H54 (cell line): ENCODE measurements at regions not wholly inside any gene's neighbourhood (a gene's known extent, or its start where the extent isn't known, plus 50 kb on each side); places are given as distances from the start of the nearest gene placed in this dataset.
A peak's percentile ranks its signal among the peaks of the same experiment; 100 is the strongest.
"Not testable (repeated sequence)": the region's sequence is repeated elsewhere in the genome, so short reads cannot be mapped to it uniquely, and the experiment has no call there.

ENCODE experiments used
- DNase-seq: peaks from one replicate; pipeline ENCODE4 v3.0.0; 2011; ENCODE audit warnings: low spot score, mixed read lengths; ENCODE audit not compliant: insufficient read length
- FAIRE-seq: peaks from 3 replicates; lab custom pipeline; 2011; peaks lifted over from hg19 to GRCh38; lab: Jason Lieb, UNC
- POLR2A ChIP-seq: IDR thresholded peaks from 2 replicates; pipeline ENCODE4 v1.6.1; 2011; ENCODE audit warnings: low read depth, mild to moderate bottlenecking, low read length

DNA sequence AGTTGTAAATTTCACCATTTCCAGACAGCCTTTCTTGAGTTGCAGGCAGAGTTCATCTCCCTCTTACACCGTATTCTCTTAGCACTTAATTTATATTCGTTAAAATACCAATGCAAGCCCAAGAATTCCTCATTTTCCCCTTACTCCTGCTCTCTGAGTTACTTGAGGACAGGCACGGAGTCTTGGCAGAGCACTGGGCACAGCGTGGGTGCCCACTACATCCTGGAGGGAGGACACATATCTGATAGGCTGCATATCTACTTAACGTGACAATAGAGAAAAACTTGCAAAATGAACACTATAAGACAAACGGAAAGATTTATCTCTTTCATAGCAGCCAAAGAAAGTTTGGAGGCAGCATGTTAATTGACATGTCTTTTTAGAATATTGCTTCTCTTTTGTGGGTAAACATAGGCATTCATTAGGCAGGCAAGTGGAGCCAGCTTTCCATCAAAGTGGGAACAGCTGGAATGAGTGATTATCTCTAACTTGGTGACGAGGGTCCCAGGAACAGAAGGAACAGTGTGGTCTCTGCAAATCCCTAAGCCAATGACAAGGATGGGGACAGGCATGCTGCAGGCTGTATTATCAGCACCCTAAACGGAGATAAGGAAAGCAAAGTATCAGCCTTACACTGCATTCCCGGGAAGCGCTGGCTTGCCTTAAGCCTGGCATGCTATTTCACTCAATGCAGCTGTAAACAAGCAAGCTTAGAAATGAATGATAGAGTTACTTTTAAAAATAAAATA is 116.5 kb downstream of the RTP4 start:
- no peak for DNase-seq
- FAIRE-seq = no peak
- no peak for TF ChIP-seq POLR2A

DNA sequence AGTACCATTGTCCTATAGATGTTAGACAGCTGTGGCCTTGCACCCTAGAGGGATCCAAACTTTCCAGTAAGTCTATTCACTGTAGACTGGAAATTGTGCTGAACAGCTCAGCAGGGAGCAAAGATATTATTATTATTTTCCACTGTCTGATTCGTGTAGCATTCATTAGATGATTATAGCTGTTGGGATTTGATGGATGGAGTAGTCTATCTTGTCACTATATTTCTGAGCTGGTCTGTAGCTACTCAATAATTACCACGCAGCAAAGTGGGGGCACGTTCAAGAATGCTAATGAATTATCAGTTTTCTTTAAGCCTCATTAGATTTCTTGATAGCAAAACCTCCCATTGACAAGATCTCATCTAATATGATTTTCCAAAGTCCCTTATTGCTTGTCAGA is 113.2 kb downstream of the RTP4 start:
- FAIRE-seq (no peak), DNase-seq (no peak)
- TF ChIP-seq POLR2A = no peak

- FAIRE-seq = peak; percentile 15
- not testable (repeated sequence) for DNase-seq
Measured at GRCh38 chr3:187475613-187476012, 107.4 kb downstream of the RTP4 start.

DNA sequence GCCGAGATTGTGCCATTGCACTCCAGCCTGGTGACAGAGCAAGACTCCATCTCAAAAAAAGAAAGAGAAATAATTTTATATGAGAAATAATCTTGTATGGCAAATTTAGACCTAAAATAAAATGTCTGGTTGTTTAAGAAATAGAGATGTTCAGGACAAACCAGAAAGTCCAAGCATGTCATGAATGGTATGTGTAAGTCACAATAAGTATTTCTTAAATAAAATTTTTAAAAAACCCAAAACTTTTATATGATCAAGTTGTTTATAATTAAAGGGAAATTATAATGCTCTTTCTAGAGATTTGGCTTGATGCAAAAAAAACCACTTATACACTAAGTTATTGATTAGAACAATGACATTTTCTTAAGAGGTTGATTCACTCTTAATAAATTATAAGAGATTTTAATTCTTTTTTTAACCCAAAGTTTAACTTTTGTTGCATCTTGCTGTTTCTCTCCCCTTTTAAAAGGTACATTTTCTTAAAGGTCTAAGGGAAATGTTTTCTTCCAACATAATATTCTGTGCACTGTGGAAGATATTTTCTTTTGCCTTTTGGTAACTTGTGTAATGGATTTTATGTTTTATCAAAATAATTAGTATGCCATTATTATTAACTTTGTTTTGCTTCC is 105.7 kb downstream of the RTP4 start:
- DNase-seq = no peak
- no peak for FAIRE-seq

GRCh38 chr3:187466306-187466705 is 98.1 kb downstream of the RTP4 start:
- FAIRE-seq, DNase-seq: not testable (repeated sequence)

More for the DNA sequence above, 105.7 kb downstream of the RTP4 start:
- no peak for TF ChIP-seq POLR2A

DNA sequence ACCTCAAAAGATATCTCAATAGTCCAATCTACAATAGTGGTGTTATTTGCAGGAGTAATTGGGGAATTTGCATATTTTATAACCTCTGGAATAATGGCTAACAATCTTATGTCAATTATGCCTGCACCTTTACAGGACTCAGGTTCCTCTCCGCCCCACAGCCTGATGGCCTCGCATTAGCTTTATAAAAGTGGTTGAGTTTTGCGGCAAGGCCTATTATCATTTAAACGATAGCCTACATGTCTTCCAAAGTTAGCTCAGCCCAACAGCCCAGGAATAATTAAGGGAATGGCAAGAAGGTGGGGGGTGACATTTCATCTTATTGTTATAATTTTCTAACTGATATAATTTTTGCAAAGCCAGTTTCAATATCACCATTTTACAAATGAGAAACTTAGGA is 97.3 kb downstream of the RTP4 start:
- DNase-seq (no peak), FAIRE-seq (no peak)
- no peak for TF ChIP-seq POLR2A

GRCh38 chr3:187464682-187465081 is 96.5 kb downstream of the RTP4 start:
- no peak for FAIRE-seq
- TF ChIP-seq POLR2A = no peak

DNA sequence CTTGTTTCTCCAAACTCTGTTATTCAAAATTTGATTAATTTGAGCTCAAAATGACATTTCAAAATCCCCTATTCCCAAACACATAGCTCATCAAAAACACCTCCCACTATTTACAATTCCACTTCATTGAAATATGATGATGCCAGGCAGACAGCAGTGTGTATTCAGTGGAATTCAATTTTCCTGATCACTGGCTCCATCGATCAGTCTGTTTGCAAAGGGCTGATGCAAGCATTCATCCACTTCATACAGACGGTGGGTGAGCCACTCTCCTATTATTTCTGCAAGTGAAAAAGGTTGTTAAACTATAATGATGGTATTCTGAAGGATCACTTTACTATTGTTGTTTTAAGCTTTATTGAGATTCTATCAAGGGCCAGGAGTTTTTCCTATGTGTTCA is 90.7 kb downstream of the RTP4 start:
- TF ChIP-seq POLR2A = no peak
- FAIRE-seq (peak; percentile 30), DNase-seq (no peak)

More at GRCh38 chr3:187464682-187465081, 96.5 kb downstream of the RTP4 start:
- no peak for DNase-seq

GRCh38 chr3:187458383-187458782 is 90.2 kb downstream of the RTP4 start:
- no peak for TF ChIP-seq POLR2A
- DNase-seq = no peak
- no peak for FAIRE-seq

GRCh38 chr3:187456250-187456649 is 88.1 kb downstream of the RTP4 start:
- DNase-seq (no peak), FAIRE-seq (no peak)
- no peak for TF ChIP-seq POLR2A

DNA sequence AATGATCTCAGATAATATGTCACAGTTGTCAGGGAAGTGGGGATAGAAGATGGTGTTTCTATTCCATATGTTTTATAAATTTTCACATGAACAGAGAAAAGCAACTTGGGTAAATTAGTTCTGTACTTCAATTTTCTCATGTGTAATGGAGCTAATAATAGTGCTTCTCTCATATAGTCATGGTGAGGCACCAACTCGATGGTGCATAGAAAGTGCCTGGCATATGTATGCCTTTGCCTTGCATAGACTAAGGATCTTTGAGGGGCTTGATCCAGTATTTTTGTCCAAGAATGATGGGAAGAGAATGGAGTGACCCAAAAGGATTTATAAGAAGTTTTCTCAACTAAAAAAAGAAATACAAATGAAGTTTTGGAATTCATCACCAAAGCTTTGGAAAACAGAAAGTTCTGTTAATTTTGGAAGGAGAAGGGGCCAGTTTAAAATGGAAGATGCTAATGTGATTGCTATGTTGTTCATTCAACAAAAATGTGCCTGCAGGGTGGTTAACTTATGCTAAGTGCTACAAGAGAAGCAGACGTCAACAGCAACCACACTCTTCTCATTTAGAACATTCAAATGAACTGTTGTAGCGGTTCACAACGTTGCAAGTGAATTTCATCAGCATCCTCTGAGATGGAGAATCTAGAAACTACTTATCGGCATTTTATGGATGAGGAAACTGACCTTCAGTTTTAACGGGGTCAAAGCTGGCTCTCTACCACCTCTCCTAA is 86.1 kb downstream of the RTP4 start:
- TF ChIP-seq POLR2A = no peak
- FAIRE-seq (no peak), DNase-seq (no peak)

GRCh38 chr3:187450431-187451190 is 82.4 kb downstream of the RTP4 start:
- FAIRE-seq = no peak
- DNase-seq = no peak
- no peak for TF ChIP-seq POLR2A

DNA sequence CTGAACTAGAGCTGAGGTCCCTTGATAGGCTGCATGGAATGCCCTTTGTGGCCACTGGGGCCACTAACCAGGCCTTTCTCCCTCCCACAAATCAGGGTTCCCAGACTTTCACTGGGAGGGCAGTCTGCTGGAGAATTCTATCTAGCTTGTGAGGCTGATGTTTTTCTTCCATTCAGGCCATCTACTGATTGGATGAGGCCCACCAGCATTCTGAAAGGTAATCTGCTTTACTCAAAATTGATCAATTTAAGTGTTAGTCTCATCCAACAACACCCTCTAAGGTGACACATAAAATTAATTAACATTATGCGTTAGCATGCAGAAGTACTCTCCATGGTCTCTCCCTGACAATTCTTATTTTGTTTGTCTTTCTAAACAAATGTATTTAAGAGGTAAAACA is 80.5 kb downstream of the RTP4 start:
- no peak for TF ChIP-seq POLR2A
- DNase-seq (no peak), FAIRE-seq (no peak)

GRCh38 chr3:187447737-187448136 is 79.6 kb downstream of the RTP4 start:
- no peak for TF ChIP-seq POLR2A
- FAIRE-seq (no peak), DNase-seq (no peak)
